Pulmonary artery endothelial cell (primary cell): ENCODE measurements at regions not wholly inside any gene's neighbourhood (a gene's known extent, or its start where the extent isn't known, plus 50 kb on each side); places are given as distances from the start of the nearest gene placed in this dataset.
"Not testable (repeated sequence)": the region's sequence is repeated elsewhere in the genome, so short reads cannot be mapped to it uniquely, and the experiment has no call there.

ENCODE experiments used
- DNase-seq: peaks from one replicate; pipeline ENCODE4 v3.0.0-alpha.2; 2011; ENCODE audit warnings: low read depth, low spot score

GRCh38 chr11:122401581-122401980 is 253.9 kb upstream of the UBASH3B start:
- not testable (repeated sequence) for DNase-seq

GRCh38 chr11:122399375-122399774 is 256.1 kb upstream of the UBASH3B start:
- no peak for DNase-seq

GRCh38 chr11:122398851-122399250 is 256.7 kb upstream of the UBASH3B start:
- DNase-seq, result no peak

- no peak for DNase-seq
Observed at GRCh38 chr11:122398167-122398566, 257.4 kb upstream of the UBASH3B start.

- DNase-seq, result no peak
Observed at GRCh38 chr11:122395282-122395681, 260.2 kb upstream of the UBASH3B start.

GRCh38 chr11:122394313-122394712 is 261.2 kb upstream of the UBASH3B start:
- no peak for DNase-seq

GRCh38 chr11:122393209-122393860 is 262.2 kb upstream of the UBASH3B start:
- no peak for DNase-seq

GRCh38 chr11:122392508-122392907 is 263.0 kb upstream of the UBASH3B start:
- DNase-seq, result no peak

GRCh38 chr11:122391049-122391448 is 264.5 kb upstream of the UBASH3B start:
- DNase-seq, result no peak

- no peak for DNase-seq
Observed at GRCh38 chr11:122383186-122383585, 267.2 kb upstream of the BLID start.

GRCh38 chr11:122375687-122376399 is 259.8 kb upstream of the BLID start:
- DNase-seq, result no peak

- no peak for DNase-seq
Observed at GRCh38 chr11:122368796-122369195, 252.8 kb upstream of the BLID start.

GRCh38 chr11:122367809-122368231 is 251.8 kb upstream of the BLID start:
- DNase-seq, result no peak

GRCh38 chr11:122365610-122366360 is 249.8 kb upstream of the BLID start:
- DNase-seq, result no peak

- no peak for DNase-seq
Observed at GRCh38 chr11:122363296-122363695, 247.3 kb upstream of the BLID start.

- DNase-seq, result no peak
Observed at GRCh38 chr11:122362381-122362780, 246.4 kb upstream of the BLID start.

GRCh38 chr11:122360875-122361274 is 244.9 kb upstream of the BLID start:
- DNase-seq, result no peak

GRCh38 chr11:122359081-122359571 is 243.1 kb upstream of the BLID start:
- DNase-seq, result no peak

GRCh38 chr11:122358292-122358691 is 242.3 kb upstream of the BLID start:
- DNase-seq, result no peak

- no peak for DNase-seq
Observed at GRCh38 chr11:122355968-122356367, 240.0 kb upstream of the BLID start.

GRCh38 chr11:122354025-122354697 is 238.1 kb upstream of the BLID start:
- DNase-seq, result no peak

- no peak for DNase-seq
Observed at GRCh38 chr11:122353561-122353960, 237.5 kb upstream of the BLID start.
